ENCODE measurements at regions not wholly inside any gene's neighbourhood (a gene's known extent, or its start where the extent isn't known, plus 50 kb on each side); places are given as distances from the start of the nearest gene placed in this dataset.

DNA sequence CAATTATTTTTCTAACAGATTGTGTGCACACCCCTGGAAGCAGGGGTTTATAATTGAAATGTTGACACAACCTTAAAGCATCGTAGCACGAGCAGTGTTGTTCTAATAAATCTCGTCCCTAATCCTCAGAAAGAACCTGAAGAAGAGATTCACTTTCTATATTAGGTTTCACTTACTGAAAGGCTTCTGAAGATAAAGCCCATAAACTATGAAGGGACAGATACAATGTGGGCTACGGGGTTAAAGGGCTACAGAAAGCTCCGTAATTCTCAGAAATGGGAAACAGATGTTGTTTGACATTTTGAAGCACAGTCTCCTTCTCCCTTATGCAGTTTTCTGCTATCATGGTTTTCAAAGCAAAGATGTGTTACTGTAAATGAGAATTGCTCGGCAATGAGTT lies 479.6 kb downstream of the GATA3 start:
- H3F3A ChIP-seq (ENCODE audit: insufficient read depth): no peaks in the 10 kb centered on the region
- H3K9me3 ChIP-seq (ENCODE audit: insufficient read depth, low read length): no peaks in the 10 kb centered on the region
- no peak overlapping the region for H3K4me2 ChIP-seq (ENCODE audit: low read depth, low read length, poor library complexity, severe bottlenecking)
- no peak overlapping the region for H3K9ac ChIP-seq (ENCODE audit: low read length)
- no peaks in the 10 kb centered on the region for H3K9me2 ChIP-seq (replicated peaks; ENCODE audit: insufficient read depth, low read length)
- TF ChIP-seq, protein P1, sequence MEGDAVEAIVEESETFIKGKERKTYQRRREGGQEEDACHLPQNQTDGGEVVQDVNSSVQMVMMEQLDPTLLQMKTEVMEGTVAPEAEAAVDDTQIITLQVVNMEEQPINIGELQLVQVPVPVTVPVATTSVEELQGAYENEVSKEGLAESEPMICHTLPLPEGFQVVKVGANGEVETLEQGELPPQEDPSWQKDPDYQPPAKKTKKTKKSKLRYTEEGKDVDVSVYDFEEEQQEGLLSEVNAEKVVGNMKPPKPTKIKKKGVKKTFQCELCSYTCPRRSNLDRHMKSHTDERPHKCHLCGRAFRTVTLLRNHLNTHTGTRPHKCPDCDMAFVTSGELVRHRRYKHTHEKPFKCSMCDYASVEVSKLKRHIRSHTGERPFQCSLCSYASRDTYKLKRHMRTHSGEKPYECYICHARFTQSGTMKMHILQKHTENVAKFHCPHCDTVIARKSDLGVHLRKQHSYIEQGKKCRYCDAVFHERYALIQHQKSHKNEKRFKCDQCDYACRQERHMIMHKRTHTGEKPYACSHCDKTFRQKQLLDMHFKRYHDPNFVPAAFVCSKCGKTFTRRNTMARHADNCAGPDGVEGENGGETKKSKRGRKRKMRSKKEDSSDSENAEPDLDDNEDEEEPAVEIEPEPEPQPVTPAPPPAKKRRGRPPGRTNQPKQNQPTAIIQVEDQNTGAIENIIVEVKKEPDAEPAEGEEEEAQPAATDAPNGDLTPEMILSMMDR (IDR thresholded peaks at IDR 0.05; ENCODE audit: insufficient read depth, low read length, poor library complexity, severe bottlenecking): no peak
- no peak for TF ChIP-seq EZH2phosphoT487 (conservative IDR thresholded peaks at IDR 0.05; ENCODE audit: low read length)
- no peaks in the 10 kb centered on the region for H4K20me1 ChIP-seq (ENCODE audit: low read depth, low read length)
- H3K79me2 ChIP-seq (ENCODE audit: insufficient read depth, low read length): no peaks in the 10 kb centered on the region
- no peak overlapping the region for H2AFZ ChIP-seq (ENCODE audit: low read depth, low read length, severe bottlenecking)
- no peaks in the 10 kb centered on the region for H3K36me3 ChIP-seq (ENCODE audit: low read length)
- no peak overlapping the region for H3K27ac ChIP-seq (ENCODE audit: low read depth, low read length)
- H3K27me3 ChIP-seq (ENCODE audit: low read length): no peaks in the 10 kb centered on the region
- H3K4me3 ChIP-seq (ENCODE audit: insufficient read depth, low read length, poor library complexity, severe bottlenecking): no peak overlapping the region

DNA sequence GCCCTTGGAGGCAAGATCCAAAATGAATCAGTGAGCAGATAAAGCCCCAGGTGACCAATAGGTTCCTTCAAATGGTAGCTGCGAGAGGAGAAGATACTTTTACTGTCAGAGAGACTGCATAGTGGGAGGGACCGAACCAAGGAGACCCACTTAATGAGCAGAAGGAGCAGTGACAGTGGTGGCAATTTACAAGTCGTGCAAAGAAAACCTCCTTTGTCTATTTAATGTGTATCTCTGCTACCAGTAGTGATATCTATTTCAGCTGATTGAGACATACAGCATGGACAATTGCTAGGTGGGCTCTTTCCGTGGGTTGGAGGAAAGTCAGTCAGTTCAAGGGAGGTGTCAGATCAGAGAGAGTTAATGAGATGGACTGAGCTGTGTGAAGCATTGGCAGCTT lies 480.4 kb downstream of the GATA3 start:
- Histone ChIP-seq H3F3A (ENCODE audit: insufficient read depth) (no peaks in the 10 kb centered on the region), H3K4me3 (ENCODE audit: insufficient read depth, low read length, poor library complexity, severe bottlenecking) (no peak overlapping the region), H3K79me2 (ENCODE audit: insufficient read depth, low read length) (no peaks in the 10 kb centered on the region), H3K27me3 (ENCODE audit: low read length) (no peaks in the 10 kb centered on the region), H3K27ac (ENCODE audit: low read depth, low read length) (no peak overlapping the region), H3K4me2 (ENCODE audit: low read depth, low read length, poor library complexity, severe bottlenecking) (no peak overlapping the region), H3K9ac (ENCODE audit: low read length) (no peak overlapping the region), H3K9me2 (replicated peaks; ENCODE audit: insufficient read depth, low read length) (no peaks in the 10 kb centered on the region), H3K36me3 (ENCODE audit: low read length) (no peaks in the 10 kb centered on the region), H4K20me1 (ENCODE audit: low read depth, low read length) (no peaks in the 10 kb centered on the region), H2AFZ (ENCODE audit: low read depth, low read length, severe bottlenecking) (no peak overlapping the region), H3K9me3 (ENCODE audit: insufficient read depth, low read length) (no peaks in the 10 kb centered on the region)
- TF ChIP-seq, protein P1 (IDR thresholded peaks at IDR 0.05; ENCODE audit: insufficient read depth, low read length, poor library complexity, severe bottlenecking): no peak
- no peak for TF ChIP-seq EZH2phosphoT487 (conservative IDR thresholded peaks at IDR 0.05; ENCODE audit: low read length)

DNA sequence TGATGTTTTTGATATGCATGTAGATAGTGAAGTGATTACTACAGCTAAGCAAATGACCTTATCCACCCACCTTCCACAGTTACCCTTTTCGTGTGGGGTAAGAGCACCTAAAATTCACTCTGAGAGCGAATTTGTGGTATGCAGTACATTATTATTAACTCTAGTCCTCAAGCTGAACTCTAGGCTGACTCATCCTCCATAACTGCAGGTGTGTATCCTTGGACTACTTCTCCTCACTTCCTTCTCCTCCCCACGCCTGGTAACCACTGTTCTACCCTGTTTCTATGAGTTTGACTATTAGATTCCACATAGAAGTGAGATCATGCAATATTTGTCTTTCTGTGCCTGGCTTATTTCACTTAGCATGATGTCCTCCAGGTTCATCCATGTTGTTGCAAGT lies 484.6 kb downstream of the GATA3 start:
- no peaks in the 10 kb centered on the region for H3K36me3 ChIP-seq (ENCODE audit: low read length)
- H3K4me3 ChIP-seq (ENCODE audit: insufficient read depth, low read length, poor library complexity, severe bottlenecking): no peak overlapping the region
- no peak for TF ChIP-seq EZH2phosphoT487 (conservative IDR thresholded peaks at IDR 0.05; ENCODE audit: low read length)
- TF ChIP-seq, protein P1 (IDR thresholded peaks at IDR 0.05; ENCODE audit: insufficient read depth, low read length, poor library complexity, severe bottlenecking): no peak
- no peaks in the 10 kb centered on the region for H4K20me1 ChIP-seq (ENCODE audit: low read depth, low read length)
- H3K4me2 ChIP-seq (ENCODE audit: low read depth, low read length, poor library complexity, severe bottlenecking): no peak overlapping the region
- H3F3A ChIP-seq (ENCODE audit: insufficient read depth): no peaks in the 10 kb centered on the region
- no peaks in the 10 kb centered on the region for H3K9me3 ChIP-seq (ENCODE audit: insufficient read depth, low read length)
- H3K9ac ChIP-seq (ENCODE audit: low read length): no peak overlapping the region
- no peaks in the 10 kb centered on the region for H3K27me3 ChIP-seq (ENCODE audit: low read length)
- H3K27ac ChIP-seq (ENCODE audit: low read depth, low read length): no peak overlapping the region
- H3K9me2 ChIP-seq (replicated peaks; ENCODE audit: insufficient read depth, low read length): no peaks in the 10 kb centered on the region
- no peaks in the 10 kb centered on the region for H3K79me2 ChIP-seq (ENCODE audit: insufficient read depth, low read length)
- H2AFZ ChIP-seq (ENCODE audit: low read depth, low read length, severe bottlenecking): no peak overlapping the region
